MCF 10A (cell line): ENCODE measurements at regions not wholly inside any gene's neighbourhood (a gene's known extent, or its start where the extent isn't known, plus 50 kb on each side); places are given as distances from the start of the nearest gene placed in this dataset.
"Not testable (repeated sequence)": the region's sequence is repeated elsewhere in the genome, so short reads cannot be mapped to it uniquely, and the experiment has no call there.

Source experiments
- BruUV-seq: library from RNA; stranded (reverse); fragments of 400-500 nt; replicated peaks from 2 replicates; lab custom pipeline; 2021; lab: Mats Ljungman, UMichigan
- CTCF ChIA-PET: fragments of 300-600 bp; sonication (Branson Sonifier 250); formaldehyde crosslinking; extraction: SDS; loops from one replicate; lab custom pipeline; 2021; ENCODE audit warnings: antibody characterized with exemption, inconsistent platforms; lab: Yijun Ruan, JAX
- POLR2A ChIA-PET: fragments of 300-600, 350-650 bp; sonication (Branson Sonifier 250); formaldehyde crosslinking; extraction: SDS; loops from one replicate; lab custom pipeline; 2020; ENCODE audit warnings: antibody characterized with exemption, inconsistent platforms; lab: Yijun Ruan, JAX
- DNase-seq: peaks from one replicate; pipeline ENCODE4 v3.0.0-alpha.2; 2018; ENCODE audit not compliant: unreplicated experiment
- H3K27ac Mint-ChIP-seq: one replicate; pipeline ENCODE4 v1.8.0; 2022; ENCODE audit warnings: mild to moderate bottlenecking, low read depth, mixed read lengths; ENCODE audit not compliant: unreplicated experiment
- H3K27me3 Mint-ChIP-seq: one replicate; pipeline ENCODE4 v1.8.0; 2022; ENCODE audit warnings: mixed read lengths; ENCODE audit not compliant: insufficient read depth, unreplicated experiment
- H3K36me3 Mint-ChIP-seq: one replicate; pipeline ENCODE4 v1.8.0; 2022; ENCODE audit warnings: mild to moderate bottlenecking, moderate library complexity, mixed read lengths; ENCODE audit not compliant: insufficient read depth, unreplicated experiment
- H3K4me1 Mint-ChIP-seq: one replicate; pipeline ENCODE4 v1.8.0; 2022; ENCODE audit warnings: mixed read lengths; ENCODE audit not compliant: insufficient read depth, unreplicated experiment
- H3K4me3 Mint-ChIP-seq: one replicate; pipeline ENCODE4 v1.8.0; 2022; ENCODE audit warnings: mild to moderate bottlenecking, moderate library complexity, mixed read lengths; ENCODE audit not compliant: unreplicated experiment
- H3K9me3 Mint-ChIP-seq: one replicate; pipeline ENCODE4 v1.8.0; 2022; ENCODE audit warnings: mixed read lengths; ENCODE audit not compliant: unreplicated experiment
- CTCF ChIP-seq: fragments of 200-600 bp; IDR thresholded peaks from one replicate; pipeline ENCODE4 v1.8.0; 2022; ENCODE audit warnings: antibody characterized with exemption, mild to moderate bottlenecking; ENCODE audit not compliant: unreplicated experiment
- intact Hi-C: fragments of 100-400 bp; cut with micrococcal nuclease; formaldehyde crosslinking; loops from 2 replicates; pipeline ENCODE4 v1.14.1; 2022

GRCh38 chr18:65671621-65672415, 79.0 kb upstream of the CDH7 start:
- BruUV-seq = no TSS peak
- Mint-ChIP-seq H3K4me3 (no peak overlapping the region), H3K9me3 (no peaks in the 10 kb centered on the region), H3K27ac (no peak overlapping the region), H3K27me3 (no peaks in the 10 kb centered on the region), H3K4me1 (no peaks in the 10 kb centered on the region), H3K36me3 (no peaks in the 10 kb centered on the region)
- ChIA-PET CTCF (interaction anchor here (0.6 to 0.8 kb wide), 3 partner anchors 117 to 1633 kb away, joined by 3 to 4 read pairs (median 3); no protein-coding TSS in a partner anchor), POLR2A (no interaction called here)
- DNase-seq = no peak
- intact Hi-C loops = no loop called here
- no peak for TF ChIP-seq CTCF

- BruUV-seq, H3K4me1 Mint-ChIP-seq, H3K27me3 Mint-ChIP-seq, intact Hi-C loops, POLR2A ChIA-PET, H3K9me3 Mint-ChIP-seq, DNase-seq, H3K36me3 Mint-ChIP-seq, H3K4me3 Mint-ChIP-seq, H3K27ac Mint-ChIP-seq: not testable (repeated sequence)
- CTCF ChIA-PET = interaction anchor here (0.6 to 0.7 kb wide), 2 partner anchors 301 to 1614 kb away, joined by 4 to 5 read pairs; no protein-coding TSS in a partner anchor
Observed at GRCh38 chr18:65670145-65670544, 80.7 kb upstream of the CDH7 start.

GRCh38 chr18:65661391-65661790, 89.4 kb upstream of the CDH7 start:
- ChIA-PET CTCF (interaction anchor here (0.7 kb wide), 1 partner anchor 771 kb away, joined by 3 read pairs; no protein-coding TSS in a partner anchor), POLR2A (no interaction called here)
- peaks cover 6% of the 10 kb centered on the region for H3K9me3 Mint-ChIP-seq
- no peak overlapping the region for H3K27ac Mint-ChIP-seq
- BruUV-seq = no TSS peak
- H3K4me1 Mint-ChIP-seq = no peaks in the 10 kb centered on the region
- H3K4me3 Mint-ChIP-seq = no peak overlapping the region
- no peaks in the 10 kb centered on the region for H3K36me3 Mint-ChIP-seq
- TF ChIP-seq CTCF = no peak
- intact Hi-C loops = no loop called here
- no peak for DNase-seq
- H3K27me3 Mint-ChIP-seq = no peaks in the 10 kb centered on the region

GRCh38 chr18:65659912-65660311, 90.9 kb upstream of the CDH7 start:
- ChIA-PET POLR2A (no interaction called here), CTCF (no interaction called here)
- no peak overlapping the region for H3K4me3 Mint-ChIP-seq
- BruUV-seq = no TSS peak
- no peaks in the 10 kb centered on the region for H3K4me1 Mint-ChIP-seq
- H3K36me3 Mint-ChIP-seq = no peaks in the 10 kb centered on the region
- H3K9me3 Mint-ChIP-seq = peaks cover 3% of the 10 kb centered on the region
- intact Hi-C loops = no loop called here
- peak; percentile 45 for DNase-seq
- H3K27me3 Mint-ChIP-seq = no peaks in the 10 kb centered on the region
- TF ChIP-seq CTCF = no peak
- no peak overlapping the region for H3K27ac Mint-ChIP-seq
